Suprapubic skin (tissue), 3 donors: ENCODE measurements at regions not wholly inside any gene's neighbourhood (a gene's known extent, or its start where the extent isn't known, plus 50 kb on each side); places are given as distances from the start of the nearest gene placed in this dataset.

Experiments
- POLR2A ChIP-seq, 2 donors: fragments of 450-650 bp; IDR thresholded peaks; one replicate each; pipeline ENCODE4 v1.6.1; 2017; ENCODE audit warnings: antibody characterized with exemption in 2 of 2, mild to moderate bottlenecking in 2 of 2, moderate library complexity in 2 of 2
- TF ChIP-seq, protein P1 (sequence below), 2 donors: fragments of 200-600 bp in 1 of 2; fragments of 450-650 bp in 1 of 2; sonication (generic) in 1 of 2; IDR thresholded peaks; one replicate each; pipeline ENCODE4 v1.5.1; 2016 to 2019; ENCODE audit warnings: antibody characterized with exemption in 2 of 2, mild to moderate bottlenecking in 1 of 2, moderate library complexity in 1 of 2

GRCh38 chr3:152720951-152721718 is 113.8 kb upstream of the P2RY1 start:
- TF ChIP-seq, protein P1, sequence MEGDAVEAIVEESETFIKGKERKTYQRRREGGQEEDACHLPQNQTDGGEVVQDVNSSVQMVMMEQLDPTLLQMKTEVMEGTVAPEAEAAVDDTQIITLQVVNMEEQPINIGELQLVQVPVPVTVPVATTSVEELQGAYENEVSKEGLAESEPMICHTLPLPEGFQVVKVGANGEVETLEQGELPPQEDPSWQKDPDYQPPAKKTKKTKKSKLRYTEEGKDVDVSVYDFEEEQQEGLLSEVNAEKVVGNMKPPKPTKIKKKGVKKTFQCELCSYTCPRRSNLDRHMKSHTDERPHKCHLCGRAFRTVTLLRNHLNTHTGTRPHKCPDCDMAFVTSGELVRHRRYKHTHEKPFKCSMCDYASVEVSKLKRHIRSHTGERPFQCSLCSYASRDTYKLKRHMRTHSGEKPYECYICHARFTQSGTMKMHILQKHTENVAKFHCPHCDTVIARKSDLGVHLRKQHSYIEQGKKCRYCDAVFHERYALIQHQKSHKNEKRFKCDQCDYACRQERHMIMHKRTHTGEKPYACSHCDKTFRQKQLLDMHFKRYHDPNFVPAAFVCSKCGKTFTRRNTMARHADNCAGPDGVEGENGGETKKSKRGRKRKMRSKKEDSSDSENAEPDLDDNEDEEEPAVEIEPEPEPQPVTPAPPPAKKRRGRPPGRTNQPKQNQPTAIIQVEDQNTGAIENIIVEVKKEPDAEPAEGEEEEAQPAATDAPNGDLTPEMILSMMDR (IDR thresholded peaks at IDR 0.05) = no peak
- TF ChIP-seq POLR2A (IDR thresholded peaks at IDR 0.05) = no peak
